Sigmoid colon (tissue), 4 donors: ENCODE measurements at regions not wholly inside any gene's neighbourhood (a gene's known extent, or its start where the extent isn't known, plus 50 kb on each side); places are given as distances from the start of the nearest gene placed in this dataset.

Experiments used
- POLR2A ChIP-seq, 2 donors: fragments of 450-650 bp; IDR thresholded peaks; one replicate each; pipeline ENCODE4 v1.6.1; 2016; ENCODE audit warnings: antibody characterized with exemption in 2 of 2, mild to moderate bottlenecking in 2 of 2, moderate library complexity in 2 of 2
- POLR2AphosphoS5 ChIP-seq, 4 donors: sonication (generic); formaldehyde crosslinking; IDR thresholded peaks; one replicate each; pipeline ENCODE4 v1.6.1; 2017; ENCODE audit warnings: antibody characterized with exemption in 4 of 4
- TF ChIP-seq, protein P1 (sequence below), 4 experiments: fragments of 450-650 bp in 3 of 4; fragments of 200-600 bp in 1 of 4; IDR thresholded peaks; one replicate each; pipeline ENCODE4 v1.5.1; 2016 to 2019; ENCODE audit warnings: antibody characterized with exemption in 4 of 4, mild to moderate bottlenecking in 3 of 4, moderate library complexity in 2 of 4

DNA sequence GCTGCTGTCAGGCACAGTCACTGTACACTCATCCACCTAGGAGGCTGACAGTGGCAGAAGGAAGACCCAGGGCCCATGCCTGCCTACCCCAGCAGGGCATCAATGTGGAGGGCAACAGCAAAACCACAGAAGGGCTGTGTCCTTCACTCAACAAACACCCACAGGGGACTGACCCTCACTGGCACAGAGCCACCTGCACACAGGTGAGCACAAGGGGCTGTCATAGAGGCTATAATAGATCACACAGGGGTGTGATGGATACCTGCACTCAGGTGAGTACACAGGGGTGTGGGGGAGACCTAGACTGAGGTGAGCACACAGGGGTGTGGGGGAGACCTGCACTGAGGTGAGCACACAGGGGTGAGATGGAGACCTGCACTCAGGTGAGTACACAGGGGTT lies 132.8 kb upstream of the TCERG1L start:
- TF ChIP-seq POLR2AphosphoS5 (IDR thresholded peaks at IDR 0.05) (no peak), POLR2A (IDR thresholded peaks at IDR 0.05) (no peak)
- TF ChIP-seq, protein P1, sequence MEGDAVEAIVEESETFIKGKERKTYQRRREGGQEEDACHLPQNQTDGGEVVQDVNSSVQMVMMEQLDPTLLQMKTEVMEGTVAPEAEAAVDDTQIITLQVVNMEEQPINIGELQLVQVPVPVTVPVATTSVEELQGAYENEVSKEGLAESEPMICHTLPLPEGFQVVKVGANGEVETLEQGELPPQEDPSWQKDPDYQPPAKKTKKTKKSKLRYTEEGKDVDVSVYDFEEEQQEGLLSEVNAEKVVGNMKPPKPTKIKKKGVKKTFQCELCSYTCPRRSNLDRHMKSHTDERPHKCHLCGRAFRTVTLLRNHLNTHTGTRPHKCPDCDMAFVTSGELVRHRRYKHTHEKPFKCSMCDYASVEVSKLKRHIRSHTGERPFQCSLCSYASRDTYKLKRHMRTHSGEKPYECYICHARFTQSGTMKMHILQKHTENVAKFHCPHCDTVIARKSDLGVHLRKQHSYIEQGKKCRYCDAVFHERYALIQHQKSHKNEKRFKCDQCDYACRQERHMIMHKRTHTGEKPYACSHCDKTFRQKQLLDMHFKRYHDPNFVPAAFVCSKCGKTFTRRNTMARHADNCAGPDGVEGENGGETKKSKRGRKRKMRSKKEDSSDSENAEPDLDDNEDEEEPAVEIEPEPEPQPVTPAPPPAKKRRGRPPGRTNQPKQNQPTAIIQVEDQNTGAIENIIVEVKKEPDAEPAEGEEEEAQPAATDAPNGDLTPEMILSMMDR (IDR thresholded peaks at IDR 0.05), result no peak
